MM.1S (cell line): ENCODE measurements at regions not wholly inside any gene's neighbourhood (a gene's known extent, or its start where the extent isn't known, plus 50 kb on each side); places are given as distances from the start of the nearest gene placed in this dataset.

Experiments used
- DNase-seq: peaks from one replicate; pipeline ENCODE4 v3.0.0-alpha.2; 2015
- H2AFZ ChIP-seq: fragments of 300-600 bp; sonication (generic); 2 replicates; pipeline ENCODE4 v1.6.0; 2016; ENCODE audit warnings: antibody characterized with exemption, low read length
- H3F3A ChIP-seq: fragments of 300-600 bp; sonication (generic); 2 replicates; pipeline ENCODE4 v1.6.1; 2016; ENCODE audit warnings: mild to moderate bottlenecking, antibody characterized with exemption, low read length, moderate library complexity, mixed read lengths; ENCODE audit not compliant: insufficient read depth
- H3K27ac ChIP-seq: fragments of 300-600 bp; sonication (generic); 2 replicates; pipeline ENCODE4 v1.5.1; 2016; ENCODE audit warnings: mild to moderate bottlenecking, low read length
- H3K27me3 ChIP-seq: fragments of 300-600 bp; sonication (generic); replicated peaks from 2 replicates; pipeline ENCODE4 v1.6.0; 2016; ENCODE audit warnings: low read length; ENCODE audit not compliant: insufficient read depth
- H3K36me3 ChIP-seq: fragments of 300-600 bp; sonication (generic); replicated peaks from 2 replicates; pipeline ENCODE4 v1.6.1; 2016; ENCODE audit warnings: mild to moderate bottlenecking, low read length, mixed read lengths; ENCODE audit not compliant: insufficient read depth
- H3K4me1 ChIP-seq: fragments of 300-600 bp; sonication (generic); 2 replicates; pipeline ENCODE4 v1.6.1; 2016; ENCODE audit warnings: low read length, mixed read lengths
- H3K4me2 ChIP-seq: fragments of 300-600 bp; sonication (generic); 2 replicates; pipeline ENCODE4 v1.6.0; 2016; ENCODE audit warnings: low read depth, low read length
- H3K4me3 ChIP-seq: fragments of 300-600 bp; sonication (generic); 2 replicates; pipeline ENCODE4 v1.5.1; 2016; ENCODE audit warnings: low read length, mixed read lengths
- H3K79me2 ChIP-seq: fragments of 300-600 bp; sonication (generic); 2 replicates; pipeline ENCODE4 v1.6.1; 2016; ENCODE audit warnings: mixed run types, low read length, mixed read lengths
- H3K9ac ChIP-seq: fragments of 300-600 bp; sonication (generic); 2 replicates; pipeline ENCODE4 v1.6.1; 2016; ENCODE audit warnings: low read length, mixed read lengths
- H3K9me2 ChIP-seq: fragments of 300-600 bp; sonication (generic); replicated peaks from 2 replicates; pipeline ENCODE4 v1.6.1; 2016; ENCODE audit warnings: mild to moderate bottlenecking, low read length, mixed read lengths; ENCODE audit not compliant: insufficient read depth
- H3K9me3 ChIP-seq: fragments of 300-600 bp; sonication (generic); replicated peaks from 2 replicates; pipeline ENCODE4 v1.6.1; 2016; ENCODE audit warnings: mild to moderate bottlenecking, low read length, mixed read lengths; ENCODE audit not compliant: insufficient read depth
- H4K20me1 ChIP-seq: fragments of 300-600 bp; sonication (generic); 2 replicates; pipeline ENCODE4 v1.6.1; 2016; ENCODE audit warnings: mild to moderate bottlenecking, low read length, moderate library complexity, mixed read lengths; ENCODE audit not compliant: insufficient read depth
- EZH2 ChIP-seq: fragments of 300-600 bp; sonication (generic); optimal IDR thresholded peaks from 2 replicates; pipeline ENCODE3; 2017; ENCODE audit warnings: low read depth, mild to moderate bottlenecking, antibody characterized with exemption, low read length, mixed read lengths
- EZH2phosphoT487 ChIP-seq: fragments of 300-600 bp; sonication (generic); IDR thresholded peaks from 2 replicates; pipeline ENCODE4 v1.6.1; 2018; ENCODE audit warnings: antibody characterized with exemption, low read length
- TF ChIP-seq, protein P1 (sequence below): fragments of 300-600 bp; sonication (generic); IDR thresholded peaks from 2 replicates; pipeline ENCODE4 v1.5.1; 2016; ENCODE audit warnings: antibody characterized with exemption, low read length, mixed read lengths

DNA sequence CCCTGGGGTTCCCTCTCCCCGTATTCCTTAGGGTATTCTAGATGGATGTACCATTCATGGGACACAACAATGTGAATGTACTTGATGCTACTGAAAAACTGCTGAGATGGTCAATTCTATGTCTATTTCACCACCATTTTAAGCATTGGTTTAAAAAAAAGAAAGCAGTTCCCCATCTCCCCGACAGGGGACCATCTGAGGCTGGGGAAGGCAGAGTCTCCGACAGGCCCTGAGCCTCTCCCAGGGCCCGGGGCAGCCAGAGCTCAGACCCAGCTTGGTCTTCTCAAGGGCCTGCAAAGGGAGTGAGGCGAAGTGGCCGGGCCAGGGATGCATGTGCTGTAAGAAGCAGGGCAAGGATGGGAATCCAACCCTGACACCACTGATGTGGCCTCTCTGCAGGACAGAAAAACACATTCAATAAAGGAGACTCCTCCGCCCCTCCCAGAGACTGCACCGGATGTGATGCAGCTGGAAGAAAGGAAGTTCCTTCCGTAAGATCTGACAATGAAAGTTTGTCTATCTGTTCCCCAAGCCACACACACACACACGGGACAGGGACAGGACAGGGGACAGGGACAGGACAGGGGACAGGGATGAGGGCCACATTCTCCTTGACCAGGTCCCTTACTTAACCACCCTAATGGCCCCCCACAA is 234.1 kb downstream of the BCL11B start:
- H4K20me1 ChIP-seq: no peaks in the 10 kb centered on the region
- no peaks in the 10 kb centered on the region for H3K4me1 ChIP-seq
- TF ChIP-seq EZH2phosphoT487: no peak
- TF ChIP-seq, protein P1, sequence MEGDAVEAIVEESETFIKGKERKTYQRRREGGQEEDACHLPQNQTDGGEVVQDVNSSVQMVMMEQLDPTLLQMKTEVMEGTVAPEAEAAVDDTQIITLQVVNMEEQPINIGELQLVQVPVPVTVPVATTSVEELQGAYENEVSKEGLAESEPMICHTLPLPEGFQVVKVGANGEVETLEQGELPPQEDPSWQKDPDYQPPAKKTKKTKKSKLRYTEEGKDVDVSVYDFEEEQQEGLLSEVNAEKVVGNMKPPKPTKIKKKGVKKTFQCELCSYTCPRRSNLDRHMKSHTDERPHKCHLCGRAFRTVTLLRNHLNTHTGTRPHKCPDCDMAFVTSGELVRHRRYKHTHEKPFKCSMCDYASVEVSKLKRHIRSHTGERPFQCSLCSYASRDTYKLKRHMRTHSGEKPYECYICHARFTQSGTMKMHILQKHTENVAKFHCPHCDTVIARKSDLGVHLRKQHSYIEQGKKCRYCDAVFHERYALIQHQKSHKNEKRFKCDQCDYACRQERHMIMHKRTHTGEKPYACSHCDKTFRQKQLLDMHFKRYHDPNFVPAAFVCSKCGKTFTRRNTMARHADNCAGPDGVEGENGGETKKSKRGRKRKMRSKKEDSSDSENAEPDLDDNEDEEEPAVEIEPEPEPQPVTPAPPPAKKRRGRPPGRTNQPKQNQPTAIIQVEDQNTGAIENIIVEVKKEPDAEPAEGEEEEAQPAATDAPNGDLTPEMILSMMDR: no peak
- no peak for TF ChIP-seq EZH2
- no peak for DNase-seq
- no peaks in the 10 kb centered on the region for H3K27me3 ChIP-seq
- no peak overlapping the region for H3K4me3 ChIP-seq
- no peaks in the 10 kb centered on the region for H3K9me2 ChIP-seq
- H2AFZ ChIP-seq: no peak overlapping the region
- no peaks in the 10 kb centered on the region for H3K36me3 ChIP-seq
- H3K4me2 ChIP-seq: no peak overlapping the region
- H3F3A ChIP-seq: no peaks in the 10 kb centered on the region
- no peak overlapping the region for H3K27ac ChIP-seq
- no peaks in the 10 kb centered on the region for H3K79me2 ChIP-seq
- no peaks in the 10 kb centered on the region for H3K9me3 ChIP-seq
- H3K9ac ChIP-seq: no peak overlapping the region

DNA sequence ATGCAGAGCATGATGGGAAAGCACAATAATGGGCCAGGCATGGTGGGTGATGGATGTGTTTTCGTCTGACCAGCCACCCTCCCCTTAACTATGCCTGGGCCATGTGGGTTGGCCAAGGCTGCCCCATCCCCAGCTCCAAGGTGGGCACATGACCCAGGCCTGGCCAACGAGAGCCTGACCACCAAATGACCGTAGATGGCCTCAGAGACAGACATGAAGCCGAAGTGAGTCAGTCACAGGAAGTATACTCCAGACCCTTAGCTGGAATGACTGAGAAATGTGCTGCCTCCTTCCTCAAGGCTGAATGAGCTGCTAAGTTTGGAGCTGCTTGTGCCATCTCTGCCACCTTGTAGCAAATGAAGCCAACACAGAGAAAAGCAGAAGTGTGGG is 233.6 kb downstream of the BCL11B start:
- H3K9ac ChIP-seq: no peak overlapping the region
- DNase-seq: no peak
- no peaks in the 10 kb centered on the region for H3K27me3 ChIP-seq
- H3K4me2 ChIP-seq: no peak overlapping the region
- no peak overlapping the region for H3K4me3 ChIP-seq
- no peaks in the 10 kb centered on the region for H3K9me2 ChIP-seq
- no peaks in the 10 kb centered on the region for H3K9me3 ChIP-seq
- no peaks in the 10 kb centered on the region for H4K20me1 ChIP-seq
- H3K27ac ChIP-seq: no peak overlapping the region
- no peak overlapping the region for H2AFZ ChIP-seq
- TF ChIP-seq, protein P1: no peak
- TF ChIP-seq EZH2 (no peak), EZH2phosphoT487 (no peak)
- no peaks in the 10 kb centered on the region for H3K79me2 ChIP-seq
- no peaks in the 10 kb centered on the region for H3K4me1 ChIP-seq
- H3K36me3 ChIP-seq: no peaks in the 10 kb centered on the region
- H3F3A ChIP-seq: no peaks in the 10 kb centered on the region

DNA sequence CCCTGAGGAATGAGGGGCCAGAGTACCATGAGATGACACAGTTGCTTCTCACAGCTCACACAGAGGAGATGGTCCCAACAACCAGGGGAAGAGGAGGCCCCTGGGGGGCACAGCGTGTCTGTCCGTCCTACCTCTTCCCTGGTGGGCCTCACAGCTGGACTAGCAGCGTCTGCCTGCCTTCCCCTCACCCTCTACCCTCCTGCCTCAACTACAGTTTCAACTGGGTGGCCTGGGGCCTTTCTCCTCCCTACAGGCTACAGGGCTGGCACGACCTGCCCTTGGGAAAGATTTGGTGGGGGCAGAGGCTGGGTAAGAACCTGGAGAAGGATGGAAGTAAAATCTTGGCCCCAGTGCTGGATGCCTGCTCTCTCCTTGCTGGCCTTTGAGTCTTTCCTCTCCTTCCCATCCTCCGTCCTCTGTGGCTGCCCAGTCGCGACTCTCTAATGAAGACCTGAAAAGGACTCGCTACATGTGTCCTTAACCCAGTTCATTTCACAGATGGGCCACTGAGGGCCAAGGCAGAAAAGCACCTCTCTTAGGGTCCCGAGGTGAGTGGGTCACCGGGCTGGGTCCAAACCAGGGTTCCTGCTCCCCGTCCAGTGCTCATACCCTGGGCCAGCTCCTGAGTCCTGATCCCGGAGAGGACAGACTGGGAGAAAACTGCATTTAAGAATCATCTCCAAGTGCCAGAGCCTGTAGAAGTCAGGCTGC is 232.5 kb downstream of the BCL11B start:
- Histone ChIP-seq H4K20me1 (no peaks in the 10 kb centered on the region), H3K27ac (no peak overlapping the region), H3K27me3 (no peaks in the 10 kb centered on the region), H3K36me3 (no peaks in the 10 kb centered on the region), H3K9me2 (no peaks in the 10 kb centered on the region), H2AFZ (no peak overlapping the region), H3K79me2 (no peaks in the 10 kb centered on the region), H3F3A (no peaks in the 10 kb centered on the region), H3K9me3 (no peaks in the 10 kb centered on the region), H3K4me2 (no peak overlapping the region), H3K4me1 (no peaks in the 10 kb centered on the region), H3K9ac (no peak overlapping the region), H3K4me3 (no peak overlapping the region)
- no peak for DNase-seq
- TF ChIP-seq EZH2phosphoT487: no peak
- TF ChIP-seq EZH2: no peak
- TF ChIP-seq, protein P1: no peak
